HG03064 (cell line): ENCODE measurements at regions not wholly inside any gene's neighbourhood (a gene's known extent, or its start where the extent isn't known, plus 50 kb on each side); places are given as distances from the start of the nearest gene placed in this dataset.

ENCODE experiments used
- ATAC-seq: cut with Tn5 transposase; IDR thresholded peaks from one replicate; pipeline ENCODE4 v1.9.1; 2021; ENCODE audit warnings: low read depth; ENCODE audit not compliant: unreplicated experiment

DNA sequence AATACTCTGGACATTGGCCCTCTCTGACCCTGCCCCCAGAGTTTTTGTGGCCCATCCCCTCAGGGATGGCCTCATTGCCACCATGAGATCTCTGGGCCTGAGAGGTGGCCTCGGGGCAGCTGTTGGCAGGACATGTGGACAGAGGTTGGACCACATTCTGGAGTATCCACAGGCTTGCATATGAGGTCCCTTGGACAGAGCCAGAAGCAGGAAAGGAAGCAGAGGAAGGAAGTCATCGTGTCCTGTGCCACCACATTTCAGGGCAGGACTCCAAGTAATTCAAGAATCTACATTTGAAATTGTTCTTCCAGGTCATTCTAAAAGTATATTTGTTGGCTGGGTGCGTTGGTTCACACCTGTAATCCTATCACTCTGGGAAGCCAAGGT, 95.9 kb upstream of the PPP2R5A start:
- no peak for ATAC-seq

DNA sequence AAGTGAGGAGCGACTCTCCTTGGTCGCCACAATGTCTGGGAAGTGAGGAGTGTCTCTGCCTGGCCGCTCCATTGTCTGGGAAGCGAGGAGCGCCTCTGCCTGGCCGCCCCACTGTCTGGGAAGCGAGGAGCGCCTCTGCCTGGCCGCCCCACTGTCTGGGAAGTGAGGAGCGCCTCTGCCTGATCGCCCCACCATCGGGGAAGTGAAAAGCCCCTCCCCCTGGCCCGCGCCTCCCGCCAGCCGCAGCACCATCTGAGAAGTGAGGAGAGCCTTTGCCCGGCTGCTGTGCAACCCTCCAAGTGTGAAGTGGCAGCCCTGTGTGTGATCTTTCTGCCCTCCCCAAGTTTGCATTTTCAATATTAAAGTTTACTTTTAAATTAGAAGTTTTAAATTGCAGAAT, 95.0 kb upstream of the PPP2R5A start:
- no peak for ATAC-seq

DNA sequence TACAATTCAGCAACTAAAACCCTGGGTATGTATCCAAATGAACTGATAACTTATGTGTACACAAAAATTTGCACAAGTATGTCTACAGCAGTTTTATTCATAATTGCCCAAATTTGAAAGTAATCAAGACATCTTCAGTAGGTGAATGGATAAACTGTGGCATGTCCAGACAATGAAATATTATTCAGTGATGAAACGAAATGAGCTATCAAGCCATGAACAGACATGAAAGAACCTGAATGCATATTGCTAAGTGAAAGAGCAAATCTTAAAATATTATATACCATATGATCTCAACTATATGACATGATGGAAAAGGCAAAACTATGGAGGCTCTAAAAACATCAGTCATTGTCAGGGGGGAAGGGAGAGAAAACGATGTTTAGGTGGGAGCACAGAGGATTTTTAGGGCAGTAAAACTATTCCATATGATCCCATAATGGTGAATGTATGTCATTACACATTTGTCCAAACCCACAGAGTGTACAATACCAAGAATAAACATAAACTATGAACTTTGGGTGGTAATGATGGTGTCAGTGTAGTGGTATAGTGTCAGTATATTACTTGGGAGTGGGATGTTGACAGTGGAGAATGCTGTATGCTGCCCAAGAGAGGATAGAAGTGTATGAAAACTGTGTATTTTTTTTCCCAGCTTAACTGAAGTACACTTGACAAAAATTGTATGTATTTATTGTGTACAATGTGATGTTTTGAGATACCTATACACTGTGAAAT, 92.8 kb upstream of the PPP2R5A start:
- ATAC-seq: no peak

DNA sequence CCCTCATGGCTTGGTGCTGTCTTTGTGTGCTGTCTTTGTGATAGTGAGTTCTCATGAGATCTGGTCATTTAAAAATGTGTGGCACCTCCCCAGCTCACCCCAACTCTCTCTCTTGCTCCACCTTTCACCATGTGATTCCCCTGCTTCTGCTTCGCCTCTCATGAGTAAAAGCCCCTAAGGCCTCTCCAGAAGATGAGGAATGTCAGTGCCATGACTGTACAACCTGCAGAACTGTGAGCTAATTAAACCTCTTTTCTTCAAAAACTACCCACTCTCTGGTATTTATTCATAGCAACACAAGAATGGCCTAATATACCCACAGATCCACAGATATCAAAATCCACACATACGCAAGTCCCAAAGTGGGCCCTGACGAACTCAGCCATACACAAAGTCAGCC, 88.9 kb upstream of the PPP2R5A start:
- no peak for ATAC-seq

DNA sequence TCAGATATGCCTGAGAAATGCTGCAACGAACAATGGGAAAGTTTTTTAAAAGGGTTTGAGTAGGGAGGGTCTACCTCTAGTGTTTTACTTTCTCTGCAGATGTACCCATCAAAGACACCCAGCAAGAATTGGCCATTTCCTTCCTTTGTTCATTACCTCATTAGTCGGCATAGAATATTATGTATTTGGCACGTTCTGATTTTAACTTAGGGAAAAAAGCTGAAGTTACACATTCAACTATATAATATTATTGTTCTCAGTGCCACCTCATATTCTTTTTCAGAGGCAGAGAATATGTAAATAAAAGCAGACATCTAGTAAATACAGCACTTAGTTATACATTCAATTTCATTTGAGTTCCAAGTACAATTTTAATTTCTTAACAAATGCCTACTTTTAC, 83.7 kb upstream of the PPP2R5A start:
- ATAC-seq: no peak

DNA sequence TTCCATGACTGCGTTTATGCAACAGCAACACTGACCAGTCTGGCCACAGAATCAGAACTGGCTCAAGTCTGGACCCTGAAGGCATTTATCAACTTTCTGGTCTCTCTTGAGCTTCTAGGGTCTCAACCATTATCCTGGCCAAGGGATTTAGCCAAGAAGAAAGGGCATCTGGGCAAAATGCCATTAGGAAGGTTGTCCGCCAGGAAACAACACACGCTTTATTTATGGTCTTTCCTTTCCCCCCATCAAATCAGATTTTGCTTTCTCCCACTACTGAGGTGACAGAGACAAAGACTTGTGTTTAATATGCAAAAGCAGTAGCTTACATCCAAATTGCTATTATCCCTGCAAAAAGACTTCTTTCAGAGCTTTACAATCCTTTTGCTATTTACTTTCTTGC, 81.6 kb upstream of the PPP2R5A start:
- ATAC-seq: no peak

DNA sequence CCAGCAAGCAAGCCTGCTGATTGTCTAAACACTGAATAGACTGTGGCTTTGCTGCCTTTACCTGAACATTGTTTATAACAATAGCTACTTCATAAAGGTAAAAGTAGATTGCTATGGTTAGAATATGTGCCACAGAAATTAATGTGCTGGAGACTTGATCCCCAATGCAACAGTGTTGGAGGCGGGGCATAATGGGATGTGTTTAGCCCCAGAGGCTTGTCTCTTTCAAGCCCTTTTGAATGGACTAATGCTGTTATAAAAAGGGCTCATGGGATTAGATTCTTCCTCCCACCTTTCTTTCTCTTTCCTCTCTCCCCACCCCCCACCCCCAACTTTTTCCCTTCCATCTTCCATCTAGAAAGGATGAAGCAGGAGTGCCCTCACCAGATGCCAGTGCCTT, 80.2 kb upstream of the PPP2R5A start:
- no peak for ATAC-seq

DNA sequence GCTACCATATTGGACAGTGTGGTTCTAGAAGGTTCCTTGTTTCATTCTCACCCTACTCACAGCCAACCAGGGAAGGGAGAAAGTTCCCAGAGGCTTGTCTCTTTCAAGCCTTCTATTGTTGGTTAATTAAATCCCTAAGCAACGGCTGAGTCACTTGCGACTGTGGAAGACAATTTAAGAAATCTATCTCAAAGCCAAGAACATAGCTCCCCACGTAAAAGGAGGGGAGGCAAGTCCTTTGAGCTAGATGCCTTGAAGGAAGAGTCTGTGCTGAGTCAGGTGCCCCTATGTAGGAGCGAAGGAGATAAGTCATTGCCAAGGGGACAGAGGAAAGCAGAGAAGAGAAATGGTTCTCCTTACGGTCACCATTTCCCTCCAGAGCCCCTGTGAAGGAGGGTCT, 79.4 kb upstream of the PPP2R5A start:
- ATAC-seq: no peak

DNA sequence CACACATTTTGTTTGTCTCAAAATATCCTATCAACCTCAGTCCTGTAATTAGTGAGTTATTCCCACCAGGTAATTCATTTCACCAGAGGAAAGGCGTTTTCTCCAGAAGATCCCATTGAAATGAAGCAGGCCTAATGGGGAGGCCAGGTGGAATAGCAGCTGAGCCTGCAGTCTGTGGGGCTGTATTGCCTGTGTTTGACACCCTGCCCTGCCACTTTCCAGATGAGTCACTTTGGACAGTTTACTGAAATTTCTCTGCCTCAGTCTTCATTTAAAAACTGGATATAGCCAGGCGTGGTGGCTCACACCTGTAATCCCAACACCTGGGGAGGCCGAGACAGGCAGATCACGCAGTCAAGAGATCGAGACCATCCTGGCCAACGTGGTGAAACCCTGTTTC, 78.1 kb upstream of the PPP2R5A start:
- no peak for ATAC-seq

DNA sequence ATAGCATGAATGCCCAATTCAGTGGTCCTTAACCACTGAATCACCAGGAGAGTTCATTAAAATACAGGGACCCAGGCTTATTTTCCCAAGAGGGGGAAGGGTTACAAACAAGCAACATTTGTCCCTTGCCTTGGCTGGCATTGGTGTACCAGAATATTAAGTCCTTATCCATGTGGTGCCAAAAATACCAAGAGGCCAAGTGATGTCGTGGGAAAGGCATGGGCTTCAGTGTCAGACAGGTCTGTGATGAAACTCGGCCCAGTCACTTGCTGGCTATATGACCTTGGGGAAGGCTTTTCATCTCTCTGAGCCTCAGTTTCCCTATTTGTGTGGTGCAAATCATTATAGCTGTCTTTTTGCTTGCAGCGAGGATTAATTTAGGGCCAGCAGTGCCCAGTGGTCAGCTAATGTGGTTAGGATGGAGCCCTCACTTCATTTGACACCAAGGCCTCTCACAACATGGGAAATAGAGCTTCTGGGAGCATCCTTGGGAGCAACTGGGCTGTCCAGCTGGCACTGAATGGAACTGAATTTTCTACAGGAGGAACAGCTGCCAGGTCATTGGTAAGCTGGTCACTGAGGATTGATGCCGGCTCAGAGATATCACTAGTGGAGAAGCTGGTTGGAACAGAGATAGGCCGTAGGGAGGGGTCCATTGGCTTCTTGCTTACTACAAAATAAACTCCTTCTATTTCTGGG, 77.2 kb upstream of the PPP2R5A start:
- ATAC-seq: no peak

DNA sequence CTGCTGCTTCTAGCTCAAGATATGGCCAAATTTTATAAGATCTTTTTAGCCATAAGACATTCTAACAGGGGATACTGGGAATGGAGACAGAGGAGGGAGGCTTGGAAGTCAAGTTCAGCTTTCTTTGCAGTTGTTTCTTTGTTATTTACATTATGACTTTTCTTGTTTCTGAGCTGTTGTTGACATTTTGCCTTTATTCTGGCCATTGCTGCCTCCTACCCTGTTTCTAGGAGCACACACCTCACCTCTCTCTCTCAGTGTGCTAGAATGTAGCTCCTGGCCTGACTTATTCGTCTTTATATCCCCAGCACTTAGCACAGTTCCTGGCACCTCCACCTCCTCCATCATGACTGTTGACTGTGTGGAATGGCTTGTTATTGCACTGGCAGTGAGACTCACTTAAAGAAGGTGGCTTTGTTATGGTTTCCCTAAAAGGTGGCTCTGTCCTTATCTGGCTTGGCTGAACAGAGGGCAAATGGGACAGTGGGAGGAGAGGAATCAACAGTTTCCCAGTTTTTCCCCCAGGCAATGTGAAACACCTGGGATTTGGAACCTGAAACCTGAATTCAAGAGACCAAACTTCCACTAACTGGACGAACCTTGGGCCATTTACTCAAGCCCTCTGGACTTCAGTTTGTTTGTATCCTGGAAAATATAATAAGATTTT, 76.1 kb upstream of the PPP2R5A start:
- no peak for ATAC-seq

DNA sequence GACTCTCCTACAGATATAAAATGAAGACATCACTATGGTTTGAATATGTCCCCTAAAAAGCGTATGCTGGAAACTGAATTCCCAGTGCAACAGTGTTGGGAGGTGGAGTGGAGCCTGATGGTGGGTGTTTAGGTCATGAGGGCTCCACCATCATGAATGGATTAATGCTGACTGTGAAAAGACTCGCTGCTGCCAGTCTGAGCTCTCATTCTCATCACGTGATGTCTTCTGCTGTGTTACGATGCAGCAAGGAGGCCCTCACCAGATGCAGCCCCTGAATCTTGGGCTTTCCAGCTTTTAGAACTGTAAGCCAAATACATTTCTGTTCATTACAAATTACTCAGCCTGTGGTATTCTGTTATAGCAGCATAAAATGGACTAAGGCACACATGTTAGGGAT, 73.8 kb upstream of the PPP2R5A start:
- no peak for ATAC-seq

DNA sequence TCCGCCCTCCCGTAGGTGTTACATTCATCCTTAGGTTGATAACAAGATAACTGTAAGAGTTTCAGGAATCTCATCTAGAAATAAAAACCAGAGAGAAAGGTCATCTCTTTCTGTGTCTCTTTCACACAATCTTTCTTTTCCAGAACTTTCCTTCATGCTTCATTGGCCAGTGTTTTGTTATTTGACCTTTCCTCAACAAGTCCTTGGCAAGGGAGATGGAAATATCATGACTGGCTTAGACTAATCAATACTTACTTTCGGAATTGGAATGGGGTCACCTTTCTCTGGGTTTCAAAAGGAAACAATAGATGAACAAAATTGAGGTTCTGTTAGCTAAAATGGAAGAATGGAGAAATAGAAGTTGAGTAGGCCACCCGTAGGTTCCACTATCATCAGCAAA, 72.9 kb upstream of the PPP2R5A start:
- no peak for ATAC-seq

DNA sequence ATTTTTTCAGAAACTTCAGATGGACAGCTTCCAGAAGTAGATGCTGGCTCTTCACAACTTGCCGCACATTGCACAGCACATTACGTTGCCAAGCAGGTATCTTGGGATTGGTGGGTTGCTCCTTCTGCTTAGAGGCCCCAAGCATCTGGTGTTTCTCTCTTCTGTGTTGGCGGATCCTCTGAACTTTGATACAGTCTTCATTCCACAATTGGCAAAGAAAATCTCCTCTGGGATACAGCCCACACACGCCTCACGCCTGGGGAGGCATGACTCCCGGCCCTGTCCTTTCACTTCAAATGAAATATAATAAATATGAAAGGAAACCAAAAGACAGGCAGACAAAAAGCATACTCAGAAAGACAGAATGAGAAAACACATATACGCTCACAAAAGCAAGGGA, 72.3 kb upstream of the PPP2R5A start:
- no peak for ATAC-seq

DNA sequence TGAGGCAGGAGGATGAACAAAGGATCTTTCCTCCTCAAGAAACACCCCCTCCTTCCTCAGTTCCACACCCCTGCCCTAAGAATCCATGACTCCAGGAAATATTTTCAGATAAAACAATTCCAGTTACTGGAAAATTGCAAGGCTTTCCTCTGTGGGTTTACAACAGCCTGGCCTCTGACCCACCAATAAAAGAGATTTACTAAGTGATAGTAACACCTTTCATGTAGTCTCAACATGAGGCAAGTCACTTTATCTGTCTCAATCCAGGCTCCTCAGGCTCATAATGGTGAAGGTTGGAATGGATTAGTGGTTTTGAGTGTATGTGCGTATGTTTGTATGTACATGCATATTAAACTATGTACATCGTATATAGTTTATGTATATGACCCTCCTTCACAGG, 71.4 kb upstream of the PPP2R5A start:
- ATAC-seq: no peak

DNA sequence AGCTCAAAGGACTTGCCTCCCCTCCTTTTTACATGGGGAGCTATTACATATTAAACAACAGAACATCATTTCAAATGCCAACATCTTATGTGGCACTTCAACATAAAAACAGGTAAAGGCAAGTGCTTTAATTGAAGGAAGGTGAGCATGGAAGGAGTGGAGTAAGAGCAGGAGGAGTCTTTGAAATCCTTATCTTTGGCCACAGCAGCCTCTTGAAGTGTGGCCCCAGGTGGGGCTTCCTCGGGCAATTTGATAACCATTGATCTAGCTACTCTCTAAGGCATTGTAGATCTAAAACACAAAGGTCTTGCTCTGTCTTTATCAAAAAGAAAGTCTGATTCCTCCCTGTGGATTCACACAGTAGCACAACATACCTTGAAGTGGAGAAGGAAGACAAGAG, 70.9 kb upstream of the PPP2R5A start:
- no peak for ATAC-seq

DNA sequence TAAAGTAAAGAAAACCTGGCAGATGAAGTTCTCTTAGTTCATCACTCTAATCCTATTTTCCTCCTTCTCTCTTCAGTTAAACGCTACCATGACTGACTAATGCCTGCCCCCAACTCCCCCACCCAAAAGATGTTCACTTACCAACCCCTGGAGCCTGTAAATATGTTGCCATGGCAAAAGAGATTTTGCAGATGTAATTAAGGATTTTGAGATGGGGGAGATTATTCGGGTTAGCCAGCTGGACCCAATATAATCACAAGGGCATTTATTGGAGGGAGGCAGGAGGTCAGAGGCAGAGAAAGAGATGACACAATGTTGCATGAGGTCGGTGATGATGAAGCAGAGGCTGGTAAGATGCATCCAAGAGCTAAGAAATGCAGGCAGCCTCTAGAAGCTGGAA, 69.3 kb upstream of the PPP2R5A start:
- no peak for ATAC-seq

DNA sequence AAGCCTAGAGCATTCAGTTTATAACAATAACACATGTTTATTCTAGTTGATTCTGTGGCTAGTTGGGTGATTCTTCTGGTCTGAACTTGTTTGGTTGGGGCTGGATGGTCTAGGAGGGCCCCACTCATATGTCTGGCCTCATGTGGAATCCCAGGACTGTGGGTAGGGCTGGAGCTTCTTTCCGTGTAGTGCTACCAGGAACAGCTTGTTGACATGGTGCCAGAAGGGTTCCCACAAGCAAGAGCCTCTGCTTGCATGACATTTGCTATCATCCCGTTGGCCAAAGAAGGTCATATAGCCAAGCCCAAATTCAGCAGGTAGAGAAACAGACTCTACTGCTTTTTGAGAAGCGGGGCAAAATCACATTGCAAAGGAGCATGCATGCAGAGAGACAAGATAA, 67.6 kb upstream of the PPP2R5A start:
- ATAC-seq: no peak

DNA sequence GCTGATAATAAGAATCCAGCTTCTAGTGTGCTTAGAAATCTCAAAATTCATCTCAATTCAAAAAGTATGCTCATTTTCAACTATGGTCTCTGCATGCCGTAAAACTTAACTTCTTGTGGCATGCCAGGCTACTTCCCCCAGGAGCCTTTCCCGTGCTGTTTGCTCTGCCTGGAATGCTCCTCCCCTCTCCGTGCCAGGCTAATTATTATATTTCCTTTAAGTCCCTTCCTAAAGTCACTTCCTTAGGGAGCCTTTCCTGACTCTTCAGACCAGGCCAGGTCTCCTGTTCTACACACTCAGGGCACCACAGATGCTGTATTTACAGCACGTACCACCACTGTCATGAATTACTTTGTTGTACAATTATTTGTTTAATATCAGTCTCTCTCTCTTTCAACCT, 67.1 kb upstream of the PPP2R5A start:
- ATAC-seq: no peak

DNA sequence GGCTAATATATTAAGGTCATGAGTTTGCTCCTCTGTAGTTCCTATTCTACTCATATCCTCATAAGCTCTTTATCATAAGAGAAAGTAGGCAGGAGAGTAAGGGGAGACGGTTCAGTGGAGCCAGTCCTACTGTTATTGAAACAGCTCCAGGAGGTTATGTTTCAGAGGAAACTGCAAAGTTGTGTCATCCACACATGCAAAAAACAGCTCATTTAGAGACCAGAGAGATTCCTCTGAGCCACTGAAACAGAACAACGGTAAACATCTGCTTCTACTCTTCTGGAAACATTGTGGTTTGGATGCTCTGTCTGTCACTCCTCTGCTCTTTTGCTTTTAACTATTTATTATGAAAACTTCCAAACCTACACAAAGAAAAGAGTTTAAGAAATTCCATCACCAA, 66.3 kb upstream of the PPP2R5A start:
- peak; percentile 96 for ATAC-seq

DNA sequence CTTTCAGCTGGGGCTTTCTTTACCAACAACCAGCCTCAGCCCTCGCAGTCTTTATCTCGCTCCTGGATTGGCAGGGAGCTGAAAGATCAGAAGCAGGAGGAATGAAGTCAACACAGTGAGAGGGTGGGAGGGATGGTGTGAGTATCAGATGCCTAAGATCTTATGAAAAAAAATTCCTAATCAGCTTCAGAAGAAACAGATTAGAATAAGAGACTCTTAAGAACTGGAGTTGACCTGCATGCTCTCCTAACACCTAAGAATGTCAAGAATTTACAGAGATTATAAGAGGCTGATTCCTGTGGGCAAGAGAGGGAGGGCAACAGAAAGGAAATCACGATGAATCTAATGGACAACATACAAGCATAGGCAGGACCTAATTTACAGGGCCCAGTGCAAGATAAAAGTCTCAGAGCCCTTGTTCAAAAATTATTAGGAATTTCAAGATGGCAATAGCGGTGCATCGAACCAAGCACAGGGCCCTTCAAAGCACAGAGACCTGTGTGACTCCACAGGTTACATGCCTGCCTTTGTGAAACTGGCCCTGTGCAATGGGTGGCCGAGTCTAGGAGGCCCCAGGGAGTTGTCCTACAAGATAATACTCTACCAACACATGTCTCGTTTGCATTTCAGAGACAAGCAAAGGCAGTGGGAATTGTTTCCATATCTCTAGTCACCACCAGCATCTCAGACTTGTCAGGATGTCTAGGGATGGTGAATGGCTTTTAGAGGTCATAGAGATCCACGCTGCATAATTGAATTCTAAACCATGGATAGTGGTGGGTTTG, 65.3 kb upstream of the PPP2R5A start:
- no peak for ATAC-seq
